ENCODE measurements at regions not wholly inside any gene's neighbourhood (a gene's known extent, or its start where the extent isn't known, plus 50 kb on each side); places are given as distances from the start of the nearest gene placed in this dataset.

GRCh38 chr7:119392-120163, 72.8 kb upstream of the FAM20C start:
- H3K4me2 ChIP-seq = peak overlapping the region; percentile 31
- DNase-seq (ENCODE audit: low spot score) = peak; percentile 57
- TF ChIP-seq EZH2phosphoT487 (IDR thresholded peaks at IDR 0.05; ENCODE audit: low read depth, severe bottlenecking, unreplicated experiment) (no peak), EZH2 (IDR thresholded peaks at IDR 0.05; ENCODE audit: borderline replicate concordance) (no peak)
- TF ChIP-seq, protein P1, sequence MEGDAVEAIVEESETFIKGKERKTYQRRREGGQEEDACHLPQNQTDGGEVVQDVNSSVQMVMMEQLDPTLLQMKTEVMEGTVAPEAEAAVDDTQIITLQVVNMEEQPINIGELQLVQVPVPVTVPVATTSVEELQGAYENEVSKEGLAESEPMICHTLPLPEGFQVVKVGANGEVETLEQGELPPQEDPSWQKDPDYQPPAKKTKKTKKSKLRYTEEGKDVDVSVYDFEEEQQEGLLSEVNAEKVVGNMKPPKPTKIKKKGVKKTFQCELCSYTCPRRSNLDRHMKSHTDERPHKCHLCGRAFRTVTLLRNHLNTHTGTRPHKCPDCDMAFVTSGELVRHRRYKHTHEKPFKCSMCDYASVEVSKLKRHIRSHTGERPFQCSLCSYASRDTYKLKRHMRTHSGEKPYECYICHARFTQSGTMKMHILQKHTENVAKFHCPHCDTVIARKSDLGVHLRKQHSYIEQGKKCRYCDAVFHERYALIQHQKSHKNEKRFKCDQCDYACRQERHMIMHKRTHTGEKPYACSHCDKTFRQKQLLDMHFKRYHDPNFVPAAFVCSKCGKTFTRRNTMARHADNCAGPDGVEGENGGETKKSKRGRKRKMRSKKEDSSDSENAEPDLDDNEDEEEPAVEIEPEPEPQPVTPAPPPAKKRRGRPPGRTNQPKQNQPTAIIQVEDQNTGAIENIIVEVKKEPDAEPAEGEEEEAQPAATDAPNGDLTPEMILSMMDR (IDR thresholded peaks at IDR 0.05; ENCODE audit: poor library complexity) = no peak

DNA sequence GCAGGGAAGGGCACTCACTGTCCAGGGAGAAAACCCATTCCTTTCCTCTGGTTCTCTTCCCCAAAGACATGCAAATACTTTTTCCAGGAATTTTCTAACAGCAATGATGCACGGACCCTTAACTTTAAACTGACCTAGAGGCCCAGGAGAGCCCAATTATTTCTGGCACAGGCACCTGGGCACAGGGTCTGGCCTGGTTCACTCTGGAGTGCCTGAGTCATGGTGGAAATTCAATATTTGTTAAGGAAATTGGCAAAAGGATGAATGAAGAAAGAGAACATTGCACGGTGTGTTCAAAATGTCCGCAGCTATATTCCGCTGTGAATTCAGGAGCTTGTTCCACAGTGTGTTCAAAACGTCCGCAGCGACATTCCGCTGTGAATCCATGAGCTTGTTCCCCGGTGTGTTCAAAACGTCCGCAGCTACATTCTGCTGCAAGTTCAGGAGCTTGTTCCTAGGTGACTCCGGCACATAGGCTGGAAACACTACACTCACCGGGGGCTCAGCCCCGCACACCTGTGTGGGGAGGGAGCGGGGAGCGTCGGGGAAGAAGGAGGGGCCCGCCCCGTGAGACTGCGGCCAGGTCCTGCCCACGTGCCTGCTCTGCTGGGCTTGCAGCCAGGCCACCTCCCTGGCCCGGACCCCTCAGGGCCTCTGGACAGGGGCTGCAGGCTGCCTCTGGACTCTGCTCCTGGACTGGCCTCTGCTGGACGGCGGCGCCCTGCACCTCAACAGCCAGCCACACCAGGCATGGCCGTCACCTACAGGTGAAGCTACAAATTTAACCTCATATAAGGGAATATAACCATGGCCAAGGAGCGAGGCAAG, 72.0 kb upstream of the FAM20C start:
- TF ChIP-seq EZH2phosphoT487 (IDR thresholded peaks at IDR 0.05; ENCODE audit: low read depth, severe bottlenecking, unreplicated experiment) = no peak
- TF ChIP-seq, protein P1 (IDR thresholded peaks at IDR 0.05; ENCODE audit: poor library complexity) = peak; percentile 17
- TF ChIP-seq EZH2 (IDR thresholded peaks at IDR 0.05; ENCODE audit: borderline replicate concordance) = no peak
- H4K20me1 ChIP-seq (ENCODE audit: insufficient read depth, poor library complexity, severe bottlenecking) = no peaks in the 10 kb centered on the region
- H3K4me1 ChIP-seq (ENCODE audit: insufficient read depth) = peaks cover 23% of the 10 kb centered on the region
- H3K79me2 ChIP-seq = no peaks in the 10 kb centered on the region
- peak overlapping the region; percentile 31 for H3K4me2 ChIP-seq
- H3K27me3 ChIP-seq = peaks cover 5% of the 10 kb centered on the region
- no peaks in the 10 kb centered on the region for H3K9me2 ChIP-seq (replicated peaks; ENCODE audit: insufficient read depth)
- WGBS (ENCODE audit: low lambda C conversion rate, missing lambda C conversion rate) = 73% methylated on average over 20 of the region's 27 CpGs
- no peak overlapping the region for H3K4me3 ChIP-seq
- DNase-seq (ENCODE audit: low spot score) = peak; percentile 34
- no peak overlapping the region for H2AFZ ChIP-seq
- no peaks in the 10 kb centered on the region for H3K36me3 ChIP-seq (replicated peaks; ENCODE audit: insufficient read depth, low read depth)
- H3K9me3 ChIP-seq (ENCODE audit: low read depth) = no peaks in the 10 kb centered on the region
- H3K27ac ChIP-seq = peak overlapping the region; percentile 79

More at GRCh38 chr7:119392-120163, 72.8 kb upstream of the FAM20C start:
- Histone ChIP-seq H2AFZ (no peak overlapping the region), H3K4me3 (no peak overlapping the region), H3K4me1 (ENCODE audit: insufficient read depth) (peaks cover 23% of the 10 kb centered on the region), H3K36me3 (replicated peaks; ENCODE audit: insufficient read depth, low read depth) (no peaks in the 10 kb centered on the region), H3K27me3 (peaks cover 5% of the 10 kb centered on the region), H3K27ac (peak overlapping the region; percentile 79), H4K20me1 (ENCODE audit: insufficient read depth, poor library complexity, severe bottlenecking) (no peaks in the 10 kb centered on the region), H3K9me3 (ENCODE audit: low read depth) (no peaks in the 10 kb centered on the region), H3K79me2 (no peaks in the 10 kb centered on the region), H3K9me2 (replicated peaks; ENCODE audit: insufficient read depth) (no peaks in the 10 kb centered on the region)
- WGBS (ENCODE audit: low lambda C conversion rate, missing lambda C conversion rate) = 69% methylated on average over 27 of the region's 27 CpGs

- no peak overlapping the region for H2AFZ ChIP-seq
- no peaks in the 10 kb centered on the region for H3K36me3 ChIP-seq (replicated peaks; ENCODE audit: insufficient read depth, low read depth)
- WGBS (ENCODE audit: low lambda C conversion rate, missing lambda C conversion rate) = 74% methylated on average over 15 of the region's 18 CpGs
- H3K79me2 ChIP-seq = no peaks in the 10 kb centered on the region
- H3K4me3 ChIP-seq = no peak overlapping the region
- H3K4me2 ChIP-seq = no peak overlapping the region
- H3K9me3 ChIP-seq (ENCODE audit: low read depth) = no peaks in the 10 kb centered on the region
- DNase-seq (ENCODE audit: low spot score) = peak; percentile 6
- no peaks in the 10 kb centered on the region for H3K9me2 ChIP-seq (replicated peaks; ENCODE audit: insufficient read depth)
- H4K20me1 ChIP-seq (ENCODE audit: insufficient read depth, poor library complexity, severe bottlenecking) = no peaks in the 10 kb centered on the region
- H3K4me1 ChIP-seq (ENCODE audit: insufficient read depth) = peaks cover 23% of the 10 kb centered on the region
- peaks cover 5% of the 10 kb centered on the region for H3K27me3 ChIP-seq
- H3K27ac ChIP-seq = no peak overlapping the region
- TF ChIP-seq, protein P1 (IDR thresholded peaks at IDR 0.05; ENCODE audit: poor library complexity) = no peak
- TF ChIP-seq EZH2 (IDR thresholded peaks at IDR 0.05; ENCODE audit: borderline replicate concordance) (no peak), EZH2phosphoT487 (IDR thresholded peaks at IDR 0.05; ENCODE audit: low read depth, severe bottlenecking, unreplicated experiment) (no peak)
These were observed 71.2 kb upstream of the FAM20C start for GRCh38 chr7:121002-121785.

Data from hepatocyte (in vitro differentiated cells).